ENCODE measurements at regions not wholly inside any gene's neighbourhood (a gene's known extent, or its start where the extent isn't known, plus 50 kb on each side); places are given as distances from the start of the nearest gene placed in this dataset.

GRCh38 chr3:145815707-145816413 is 345.1 kb downstream of the PLOD2 start:
- intact Hi-C loops (cut with DNase I; ENCODE audit: low total_unique reads) = no loop called here
- Histone ChIP-seq H3K36me3 (no peaks in the 10 kb centered on the region), H3K4me3 (no peak overlapping the region), H3K27me3 (no peaks in the 10 kb centered on the region), H3K4me1 (no peaks in the 10 kb centered on the region), H3K27ac (no peak overlapping the region), H3K9me3 (no peaks in the 10 kb centered on the region)
- no peak for TF ChIP-seq CTCF (IDR thresholded peaks at IDR 0.05)
- no peak for TF ChIP-seq POLR2A (IDR thresholded peaks at IDR 0.05)
- DNase-seq (ENCODE audit: low spot score in 2 of 2) = no peak

GRCh38 chr3:145817870-145818483 is 343.0 kb downstream of the PLOD2 start:
- DNase-seq (ENCODE audit: low spot score in 2 of 2) = no peak
- Histone ChIP-seq H3K27ac (no peak overlapping the region), H3K4me1 (no peaks in the 10 kb centered on the region), H3K36me3 (no peaks in the 10 kb centered on the region), H3K27me3 (no peaks in the 10 kb centered on the region), H3K4me3 (no peak overlapping the region), H3K9me3 (no peaks in the 10 kb centered on the region)
- TF ChIP-seq POLR2A (IDR thresholded peaks at IDR 0.05) = no peak
- TF ChIP-seq POLR2AphosphoS5 (IDR thresholded peaks at IDR 0.05) = no peak
- no peak for TF ChIP-seq CTCF (IDR thresholded peaks at IDR 0.05)
- intact Hi-C loops (cut with DNase I; ENCODE audit: low total_unique reads) = no loop called here

DNA sequence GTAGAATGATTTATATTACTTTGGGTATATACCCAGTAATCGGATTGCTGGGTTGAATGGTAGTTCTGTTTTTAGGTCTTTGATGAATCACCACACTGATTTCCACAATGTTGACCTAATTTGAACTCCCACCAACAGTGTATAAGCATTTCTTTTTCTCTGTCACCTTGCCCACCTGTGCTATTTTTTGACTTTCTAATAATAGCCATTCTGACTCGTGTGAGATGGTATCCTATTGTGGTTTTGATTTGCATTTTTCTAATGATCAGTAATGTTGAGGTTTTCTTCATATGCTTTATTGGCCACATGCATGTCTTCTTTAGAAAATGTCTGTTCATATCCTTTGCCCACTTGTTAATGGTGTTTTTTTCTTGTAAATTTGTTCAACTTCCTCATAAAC is 340.8 kb downstream of the PLOD2 start:
- TF ChIP-seq CTCF (IDR thresholded peaks at IDR 0.05) = no peak
- TF ChIP-seq POLR2A (IDR thresholded peaks at IDR 0.05) = no peak
- TF ChIP-seq POLR2AphosphoS5 (IDR thresholded peaks at IDR 0.05) = no peak
- Histone ChIP-seq H3K4me3 (no peak overlapping the region), H3K9me3 (peaks cover 0 to 6% of the 10 kb centered on the region in 2 donors), H3K4me1 (no peaks in the 10 kb centered on the region), H3K27me3 (no peaks in the 10 kb centered on the region), H3K27ac (no peak overlapping the region), H3K36me3 (no peaks in the 10 kb centered on the region)
- intact Hi-C loops (cut with DNase I; ENCODE audit: low total_unique reads) = no loop called here
- no peak for DNase-seq (ENCODE audit: low spot score in 2 of 2)

- Histone ChIP-seq H3K27me3 (no peaks in the 10 kb centered on the region), H3K27ac (no peak overlapping the region), H3K9me3 (no peaks in the 10 kb centered on the region), H3K36me3 (no peaks in the 10 kb centered on the region), H3K4me1 (no peaks in the 10 kb centered on the region), H3K4me3 (no peak overlapping the region)
- TF ChIP-seq POLR2AphosphoS5 (IDR thresholded peaks at IDR 0.05) (no peak), CTCF (IDR thresholded peaks at IDR 0.05) (no peak), POLR2A (IDR thresholded peaks at IDR 0.05) (no peak)
- intact Hi-C loops (cut with DNase I; ENCODE audit: low total_unique reads) = no loop called here
- DNase-seq (ENCODE audit: low spot score in 2 of 2) = no peak
Observed at GRCh38 chr3:145842294-145842902, 318.6 kb downstream of the PLOD2 start.

DNA sequence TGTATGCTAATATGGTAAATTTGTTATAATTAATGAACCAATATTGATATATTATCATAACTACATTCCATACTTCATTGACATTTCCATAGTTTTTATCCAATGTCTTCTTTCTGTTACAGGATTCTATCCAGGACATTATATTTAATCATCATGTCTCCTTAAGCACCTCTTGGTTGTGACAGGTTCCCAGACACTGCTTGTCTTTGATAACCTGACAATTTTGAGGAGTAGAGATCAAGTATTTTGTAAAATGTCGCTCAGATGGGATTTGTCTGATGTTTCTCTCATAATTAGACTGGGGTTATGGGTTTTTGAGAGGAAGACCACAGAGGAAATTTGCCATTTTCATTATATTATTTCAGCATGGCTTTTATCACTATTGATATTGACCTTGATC is 317.4 kb downstream of the PLOD2 start:
- no peak for DNase-seq (ENCODE audit: low spot score in 2 of 2)
- Histone ChIP-seq H3K4me3 (no peak overlapping the region), H3K27me3 (no peaks in the 10 kb centered on the region), H3K27ac (no peak overlapping the region), H3K4me1 (no peaks in the 10 kb centered on the region), H3K36me3 (no peaks in the 10 kb centered on the region), H3K9me3 (no peaks in the 10 kb centered on the region)
- TF ChIP-seq CTCF (IDR thresholded peaks at IDR 0.05) (no peak), POLR2AphosphoS5 (IDR thresholded peaks at IDR 0.05) (no peak), POLR2A (IDR thresholded peaks at IDR 0.05) (no peak)
- intact Hi-C loops (cut with DNase I; ENCODE audit: low total_unique reads) = no loop called here

Data from breast epithelium (tissue), 4 donors.